HG02588 (cell line): ENCODE measurements at regions not wholly inside any gene's neighbourhood (a gene's known extent, or its start where the extent isn't known, plus 50 kb on each side); places are given as distances from the start of the nearest gene placed in this dataset.

Experiments
- ATAC-seq: cut with Tn5 transposase; IDR thresholded peaks from one replicate; pipeline ENCODE4 v1.9.1; 2021; ENCODE audit warnings: mild to moderate bottlenecking, moderate library complexity; ENCODE audit not compliant: unreplicated experiment

- ATAC-seq, result no peak
Measured at GRCh38 chr13:87872813-87873212, 201.6 kb downstream of the SLITRK5 start.

GRCh38 chr13:87877477-87877876, 206.3 kb downstream of the SLITRK5 start:
- ATAC-seq, result no peak

GRCh38 chr13:87878706-87879105, 207.5 kb downstream of the SLITRK5 start:
- ATAC-seq, result no peak

GRCh38 chr13:87884884-87885283, 213.7 kb downstream of the SLITRK5 start:
- ATAC-seq, result no peak

- no peak for ATAC-seq
Measured at GRCh38 chr13:87887459-87888123, 216.4 kb downstream of the SLITRK5 start.

GRCh38 chr13:87889254-87889653, 218.1 kb downstream of the SLITRK5 start:
- ATAC-seq, result no peak

GRCh38 chr13:87893186-87893585, 222.0 kb downstream of the SLITRK5 start:
- ATAC-seq, result no peak

GRCh38 chr13:87894059-87894458, 222.9 kb downstream of the SLITRK5 start:
- no peak for ATAC-seq

GRCh38 chr13:87903553-87903952, 232.4 kb downstream of the SLITRK5 start:
- ATAC-seq, result no peak

GRCh38 chr13:87906411-87906810, 235.2 kb downstream of the SLITRK5 start:
- no peak for ATAC-seq

GRCh38 chr13:87907202-87907601, 236.0 kb downstream of the SLITRK5 start:
- no peak for ATAC-seq

- no peak for ATAC-seq
Measured at GRCh38 chr13:87919956-87920355, 248.8 kb downstream of the SLITRK5 start.

- ATAC-seq, result no peak
Measured at GRCh38 chr13:87923753-87924152, 252.6 kb downstream of the SLITRK5 start.

GRCh38 chr13:87925006-87925405, 253.8 kb downstream of the SLITRK5 start:
- no peak for ATAC-seq

- ATAC-seq, result no peak
Measured at GRCh38 chr13:87940776-87941175, 269.6 kb downstream of the SLITRK5 start.

- ATAC-seq, result no peak
Measured at GRCh38 chr13:87941226-87941625, 270.1 kb downstream of the SLITRK5 start.

GRCh38 chr13:87942205-87942604, 271.0 kb downstream of the SLITRK5 start:
- no peak for ATAC-seq

GRCh38 chr13:87944038-87944437, 272.9 kb downstream of the SLITRK5 start:
- ATAC-seq, result no peak

- ATAC-seq, result no peak
Measured at GRCh38 chr13:87952377-87952776, 281.2 kb downstream of the SLITRK5 start.

- no peak for ATAC-seq
Measured at GRCh38 chr13:87953381-87953780, 282.2 kb downstream of the SLITRK5 start.

GRCh38 chr13:87954091-87954490, 282.9 kb downstream of the SLITRK5 start:
- ATAC-seq, result no peak

- ATAC-seq, result no peak
Measured at GRCh38 chr13:87961546-87961945, 290.4 kb downstream of the SLITRK5 start.

GRCh38 chr13:87972568-87972967, 301.4 kb downstream of the SLITRK5 start:
- ATAC-seq, result no peak
